ENCODE measurements at regions not wholly inside any gene's neighbourhood (a gene's known extent, or its start where the extent isn't known, plus 50 kb on each side); places are given as distances from the start of the nearest gene placed in this dataset.

- TF ChIP-seq POLR2A (IDR thresholded peaks at IDR 0.05; ENCODE audit: low read depth, low read length) (no peak), POLR2AphosphoS5 (IDR thresholded peaks at IDR 0.05; ENCODE audit: low read depth, low read length) (no peak)
These were observed 838.8 kb downstream of the GRID1 start for GRCh38 chr10:85527616-85528317.

Data from GM12892 (cell line).